HG02885 (cell line): ENCODE measurements at regions not wholly inside any gene's neighbourhood (a gene's known extent, or its start where the extent isn't known, plus 50 kb on each side); places are given as distances from the start of the nearest gene placed in this dataset.

ENCODE experiments used
- ATAC-seq: cut with Tn5 transposase; IDR thresholded peaks from one replicate; pipeline ENCODE4 v1.9.1; 2021; ENCODE audit warnings: mild to moderate bottlenecking; ENCODE audit not compliant: unreplicated experiment, poor library complexity

- no peak for ATAC-seq
These were observed 136.6 kb downstream of the INSIG2 start for GRCh38 chr2:118224895-118225311.

- peak; percentile 71 for ATAC-seq
These were observed 136.0 kb downstream of the INSIG2 start for GRCh38 chr2:118223992-118224894.

- peak; percentile 17 for ATAC-seq
These were observed 135.3 kb downstream of the INSIG2 start for GRCh38 chr2:118223511-118223991.

- ATAC-seq, result no peak
These were observed 134.6 kb downstream of the INSIG2 start for GRCh38 chr2:118222672-118223421.

GRCh38 chr2:118222273-118222594 lies 134.0 kb downstream of the INSIG2 start:
- no peak for ATAC-seq

DNA sequence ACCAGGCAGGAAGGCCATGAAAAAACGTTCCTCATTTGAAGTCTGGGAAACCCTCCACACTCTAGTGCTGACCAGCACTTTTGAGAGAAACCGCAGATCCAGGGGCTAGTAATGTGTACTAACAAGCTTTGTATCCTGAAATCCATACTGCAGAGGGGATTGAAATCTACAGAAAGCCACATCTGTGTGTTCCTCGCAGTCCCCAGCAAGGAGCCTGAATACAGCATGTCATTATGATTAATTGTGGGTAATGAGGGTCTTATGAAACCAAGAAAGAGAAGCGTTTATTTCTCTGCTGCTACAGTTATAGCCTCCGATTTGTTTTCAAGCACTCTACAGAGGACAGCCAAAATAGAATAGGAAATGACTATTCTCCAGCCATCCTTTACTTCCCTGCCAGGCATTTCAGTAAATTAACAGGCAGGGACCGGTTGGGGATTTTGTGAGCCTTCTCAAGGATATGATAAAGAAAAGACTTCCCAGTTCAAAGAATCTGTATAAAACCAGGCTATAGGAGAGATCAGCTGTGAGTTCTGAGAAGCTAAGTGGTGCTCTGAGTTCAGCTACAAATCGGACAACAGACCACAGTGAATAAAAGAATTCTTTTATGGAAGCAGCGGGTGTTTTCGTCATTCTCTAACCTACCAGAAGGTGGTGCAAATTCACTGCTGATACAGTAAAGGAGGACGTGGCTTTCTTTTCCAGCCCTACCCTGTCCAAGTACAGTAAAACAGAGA lies 133.4 kb downstream of the INSIG2 start:
- peak; percentile 59 for ATAC-seq

DNA sequence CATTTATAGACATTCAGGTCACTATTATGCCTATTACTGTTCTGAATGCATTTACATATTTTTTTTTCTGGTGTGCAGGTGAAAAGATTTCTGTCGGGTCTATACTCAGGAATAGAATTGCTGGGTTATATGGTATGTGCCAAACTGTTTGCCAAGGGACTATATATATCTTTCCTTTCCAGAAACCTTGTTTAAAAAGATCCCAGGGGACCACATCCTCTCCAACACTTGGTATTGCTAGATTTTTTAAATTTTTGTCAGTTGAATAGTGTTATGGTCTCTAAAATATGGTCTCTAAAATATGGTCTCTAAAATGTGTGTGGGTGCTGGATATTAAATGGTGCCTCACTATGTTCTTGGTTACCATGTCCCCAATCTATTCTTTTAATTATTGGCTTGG lies 131.3 kb downstream of the INSIG2 start:
- no peak for ATAC-seq

DNA sequence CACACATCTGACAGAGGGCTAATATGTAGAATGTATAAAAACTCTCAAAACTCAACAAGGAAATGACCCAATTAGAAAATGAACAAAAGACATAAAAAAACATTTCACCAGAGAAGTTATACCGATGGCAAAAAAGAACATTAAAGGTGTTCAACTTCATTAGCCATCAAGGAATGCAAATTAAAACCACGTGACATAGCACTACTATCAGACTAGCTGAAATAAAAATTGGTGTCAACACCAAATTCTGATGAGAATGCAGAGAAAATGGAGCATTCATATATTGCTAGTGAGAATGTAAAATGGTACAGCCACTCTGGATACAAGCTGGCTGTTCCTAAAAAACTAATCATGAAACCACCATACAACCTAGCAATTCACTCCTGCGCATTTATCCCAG lies 128.0 kb downstream of the INSIG2 start:
- no peak for ATAC-seq

GRCh38 chr2:118209727-118210126 lies 121.5 kb downstream of the INSIG2 start:
- no peak for ATAC-seq

DNA sequence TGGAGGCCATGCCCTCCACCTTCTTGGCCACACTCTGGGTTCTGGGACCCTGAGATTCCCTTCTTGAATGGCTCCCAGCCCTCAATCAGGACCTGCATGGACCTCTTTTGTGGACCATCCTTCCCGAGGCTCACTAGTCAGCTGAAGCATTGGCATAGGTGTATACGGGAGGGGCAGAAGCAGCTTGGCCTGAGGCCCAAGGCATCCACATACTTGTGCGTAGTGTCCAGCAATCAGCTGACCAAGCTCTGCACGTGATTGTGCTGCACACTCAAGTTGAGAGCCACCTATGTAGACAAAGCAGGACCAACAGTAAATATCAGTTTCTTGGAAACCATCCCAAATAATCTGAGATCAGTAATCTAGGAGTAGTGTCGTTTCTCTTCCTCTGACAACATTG lies 119.6 kb downstream of the INSIG2 start:
- ATAC-seq, result no peak

GRCh38 chr2:118202707-118203303 lies 114.5 kb downstream of the INSIG2 start:
- peak; percentile 95 for ATAC-seq

- no peak for ATAC-seq
These were observed 110.0 kb downstream of the INSIG2 start for GRCh38 chr2:118198268-118198667.

DNA sequence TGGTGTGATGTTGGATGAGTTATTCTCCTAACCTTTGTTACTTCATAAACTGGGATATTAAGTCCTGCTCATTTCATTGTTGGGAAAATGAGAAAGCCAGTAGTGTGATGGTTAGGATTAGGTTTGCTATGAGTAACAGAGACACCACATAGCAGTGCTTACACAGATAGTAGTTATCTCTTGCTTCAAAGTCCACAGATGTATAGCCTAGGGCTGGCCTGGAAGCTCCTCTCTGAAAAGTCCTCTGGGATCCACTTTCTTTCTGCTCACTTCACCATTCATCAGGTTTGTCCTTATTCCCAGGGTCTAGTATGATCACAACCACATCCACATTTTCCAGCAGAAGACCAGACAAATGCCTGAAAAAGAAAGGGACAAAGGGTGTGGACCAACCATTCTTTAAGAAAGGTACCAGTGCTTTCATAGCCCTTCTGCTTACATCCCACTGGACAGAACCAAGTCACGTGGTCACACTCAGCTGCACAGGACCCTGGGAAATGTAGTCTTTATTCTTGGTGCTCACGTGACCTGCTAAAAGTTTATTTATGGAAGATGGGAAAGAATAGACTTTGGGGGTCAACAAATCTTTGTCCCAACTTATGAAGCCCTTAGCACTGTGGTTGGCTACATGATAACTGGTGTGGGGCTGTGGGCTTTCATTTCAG lies 108.9 kb downstream of the INSIG2 start:
- peak; percentile 78 for ATAC-seq

GRCh38 chr2:118190474-118190873 lies 102.2 kb downstream of the INSIG2 start:
- no peak for ATAC-seq

DNA sequence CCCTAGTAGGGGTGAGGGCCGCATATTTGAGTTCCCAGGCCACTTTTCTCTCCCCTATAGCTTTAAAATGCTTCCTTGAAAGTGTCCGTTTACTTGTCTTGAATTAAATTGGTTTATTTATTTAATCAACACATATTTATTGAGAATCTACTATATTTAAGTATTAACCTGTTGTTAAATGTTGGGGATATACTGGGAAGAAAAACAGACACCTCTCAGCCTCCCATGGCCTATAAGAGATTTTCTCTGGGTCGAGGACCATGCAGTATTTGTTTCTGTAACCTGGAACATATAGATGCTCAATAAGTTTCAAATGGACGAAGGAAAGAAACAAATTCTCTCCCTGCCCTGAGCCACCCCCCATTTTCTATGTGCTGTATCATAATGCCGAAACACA lies 98.6 kb downstream of the INSIG2 start:
- ATAC-seq, result no peak

- peak; percentile 94 for ATAC-seq
These were observed 98.0 kb downstream of the INSIG2 start for GRCh38 chr2:118186110-118186857.

- ATAC-seq, result peak; percentile 82
These were observed 97.2 kb downstream of the INSIG2 start for GRCh38 chr2:118185210-118186109.

DNA sequence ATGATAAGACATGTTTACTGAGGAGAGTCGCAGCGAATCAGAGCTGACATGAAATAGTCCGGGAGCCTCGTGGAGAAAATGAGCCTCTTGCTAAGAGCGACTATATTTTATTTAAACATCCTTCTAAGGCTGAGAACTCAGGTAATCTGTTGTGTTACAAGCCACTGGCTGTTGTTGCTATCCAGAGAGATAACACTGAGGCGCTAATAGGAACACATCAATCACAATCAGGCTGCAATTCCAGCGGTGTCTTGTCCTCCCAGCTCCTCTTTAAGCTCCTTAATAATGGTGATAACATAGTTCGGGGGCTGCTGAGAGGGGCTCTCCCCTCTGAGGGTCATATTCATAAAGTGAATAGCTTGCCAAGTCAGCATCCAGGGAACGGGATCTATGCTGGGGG lies 95.1 kb downstream of the INSIG2 start:
- no peak for ATAC-seq
